IPS-NIHi11 (cell line): ENCODE measurements at regions not wholly inside any gene's neighbourhood (a gene's known extent, or its start where the extent isn't known, plus 50 kb on each side); places are given as distances from the start of the nearest gene placed in this dataset.
"Not testable (repeated sequence)": the region's sequence is repeated elsewhere in the genome, so short reads cannot be mapped to it uniquely, and the experiment has no call there.

Experiments used
- DNase-seq: peaks from one replicate; pipeline ENCODE4 v3.0.0; 2012; ENCODE audit warnings: mixed read lengths, low spot score

- no peak for DNase-seq
Observed at GRCh38 chr5:34447424-34447823, 208.7 kb upstream of the RAI14 start.

- no peak for DNase-seq
Observed at GRCh38 chr5:34449639-34450038, 206.5 kb upstream of the RAI14 start.

- no peak for DNase-seq
Observed at GRCh38 chr5:34450338-34450737, 205.8 kb upstream of the RAI14 start.

- peak; percentile 67 for DNase-seq
Observed at GRCh38 chr5:34452170-34452828, 203.8 kb upstream of the RAI14 start.

GRCh38 chr5:34455098-34455497 lies 201.0 kb upstream of the RAI14 start:
- DNase-seq: no peak

DNA sequence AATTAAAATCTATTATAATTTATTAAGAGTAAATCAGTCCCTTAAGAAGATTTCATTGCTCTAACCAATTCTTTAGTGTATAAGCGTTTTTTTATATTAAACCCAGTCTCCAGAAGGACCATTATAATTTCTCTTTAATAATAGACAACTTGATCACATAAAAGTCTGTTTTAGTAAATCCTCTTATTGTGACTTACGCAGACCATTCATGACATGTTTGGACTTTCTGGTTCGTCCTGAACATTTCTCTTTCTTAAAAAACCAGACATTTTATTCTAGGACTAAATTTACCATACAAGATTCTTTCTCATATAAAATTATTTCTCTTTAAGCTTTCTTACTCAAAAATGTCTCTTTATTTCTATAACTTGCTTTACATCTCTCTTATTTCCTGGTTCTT lies 196.2 kb upstream of the RAI14 start:
- DNase-seq: no peak

- no peak for DNase-seq
Observed at GRCh38 chr5:34460496-34460895, 195.6 kb upstream of the RAI14 start.

DNA sequence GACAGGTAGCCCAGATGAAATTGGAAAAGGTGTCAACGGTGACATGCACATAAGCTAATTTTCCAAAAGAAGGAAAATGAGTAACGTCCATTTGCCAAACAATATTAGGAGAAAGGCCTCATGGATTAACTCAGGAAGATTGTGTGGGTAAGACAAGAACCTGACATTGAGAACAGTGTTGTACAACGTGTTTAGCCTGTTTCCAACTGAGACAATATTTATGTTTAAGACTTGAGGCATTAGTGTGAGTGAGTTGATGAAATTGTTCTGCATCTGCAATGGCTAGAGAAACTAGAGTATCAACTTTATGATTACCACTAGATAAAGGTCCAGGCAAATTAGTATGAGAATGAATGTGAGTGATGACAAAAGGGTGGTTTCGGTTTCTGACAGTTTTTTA lies 191.3 kb upstream of the RAI14 start:
- DNase-seq: no peak

- DNase-seq: not testable (repeated sequence)
Observed at GRCh38 chr5:34465301-34465700, 190.8 kb upstream of the RAI14 start.

DNA sequence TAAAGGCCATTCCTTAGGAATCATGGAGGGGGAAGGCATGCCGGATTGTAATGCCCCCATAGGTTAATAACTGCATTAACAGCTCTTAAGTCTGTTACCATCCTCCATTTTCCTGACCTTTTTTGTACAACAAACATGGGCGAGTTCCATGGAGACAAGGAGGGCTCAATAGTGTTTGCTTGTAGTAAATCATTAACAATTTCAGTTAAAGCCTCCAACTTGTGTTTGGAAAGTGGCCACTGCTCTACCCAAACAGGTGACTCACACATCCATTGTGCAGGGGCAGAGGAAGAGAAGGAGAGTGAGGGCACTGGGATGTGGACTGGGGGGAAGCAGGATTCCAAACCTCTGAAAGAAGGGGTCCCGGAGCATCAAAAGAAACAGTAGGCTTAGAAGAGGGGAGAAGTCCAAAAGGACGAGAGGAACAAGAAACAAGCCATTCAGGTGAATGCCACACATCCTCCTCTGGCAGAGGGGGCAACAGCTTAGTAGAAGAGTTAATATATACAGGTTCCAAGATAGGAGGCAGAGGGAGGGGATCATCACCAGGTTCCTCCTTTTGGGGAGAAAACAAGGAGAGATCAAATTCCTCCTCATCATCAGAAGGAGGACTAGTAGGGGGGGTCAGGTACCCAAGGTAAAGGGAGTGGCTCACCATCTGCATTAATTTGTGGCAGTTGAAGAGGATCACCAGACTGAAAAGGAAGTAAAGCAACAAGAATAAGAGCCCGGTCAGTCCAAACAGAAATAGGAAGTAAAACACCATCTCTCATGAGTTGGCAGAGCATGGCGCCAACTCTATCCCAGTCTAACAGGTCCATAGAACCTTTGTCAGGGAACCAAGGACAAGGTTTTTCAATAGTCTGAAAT lies 189.4 kb upstream of the RAI14 start:
- not testable (repeated sequence) for DNase-seq

DNA sequence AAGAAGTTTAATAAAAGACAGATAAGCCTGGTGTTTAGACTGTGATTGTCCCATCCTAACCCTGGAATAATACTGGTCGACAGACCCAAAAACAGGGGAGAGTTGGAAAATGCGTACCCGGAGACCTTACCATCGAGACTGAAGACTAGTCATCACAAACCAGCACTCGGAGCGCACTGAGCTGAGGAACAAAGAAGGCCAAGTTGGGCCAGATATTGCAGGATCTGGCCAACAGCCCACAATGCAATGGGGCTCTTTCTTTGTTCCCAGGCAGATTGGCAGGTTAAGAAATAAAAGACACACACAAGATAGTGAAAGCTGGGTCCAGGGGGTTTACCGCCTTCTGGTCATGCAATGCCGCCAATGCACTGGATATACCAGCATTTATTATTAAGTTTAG lies 188.7 kb upstream of the RAI14 start:
- DNase-seq: no peak

DNA sequence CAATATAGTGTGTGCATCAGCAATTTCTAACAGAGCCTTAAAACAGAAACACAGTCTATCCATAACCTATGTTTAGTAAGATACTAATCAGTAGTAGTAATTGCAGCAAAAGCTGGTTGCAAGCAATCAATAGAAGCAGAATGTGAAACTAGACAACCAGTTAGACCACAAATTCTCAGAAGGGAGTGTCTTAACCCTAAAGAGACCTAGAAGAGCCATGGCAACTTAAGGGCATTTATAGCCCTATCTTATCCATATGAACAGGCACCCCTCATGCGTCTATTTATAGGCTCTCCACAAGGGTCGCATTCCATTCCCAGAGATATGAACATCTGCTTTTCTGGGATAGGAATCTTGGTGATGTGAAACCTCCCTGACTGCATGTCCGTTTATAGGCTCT lies 188.1 kb upstream of the RAI14 start:
- DNase-seq: not testable (repeated sequence)

DNA sequence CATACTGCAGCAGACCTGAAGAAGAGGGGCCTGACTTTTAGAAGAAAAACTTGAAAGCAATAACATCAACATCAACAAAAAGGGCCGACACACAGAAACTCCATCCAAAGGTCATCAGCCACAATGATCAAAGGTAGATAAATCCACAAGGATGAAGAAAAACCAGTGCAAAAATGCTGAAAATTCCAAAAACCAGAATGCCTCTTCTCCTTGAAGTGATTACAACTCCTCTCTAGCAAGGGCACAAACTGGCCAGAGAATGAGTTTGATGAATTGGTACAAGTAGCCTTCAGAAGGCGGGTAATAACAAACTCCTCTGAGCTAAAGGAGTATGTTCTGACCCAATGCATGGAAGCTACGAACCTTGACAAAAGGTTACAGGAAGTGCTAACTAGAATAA lies 186.2 kb upstream of the RAI14 start:
- no peak for DNase-seq

- DNase-seq: peak; percentile 71
Observed at GRCh38 chr5:34474573-34475021, 181.5 kb upstream of the RAI14 start.

DNA sequence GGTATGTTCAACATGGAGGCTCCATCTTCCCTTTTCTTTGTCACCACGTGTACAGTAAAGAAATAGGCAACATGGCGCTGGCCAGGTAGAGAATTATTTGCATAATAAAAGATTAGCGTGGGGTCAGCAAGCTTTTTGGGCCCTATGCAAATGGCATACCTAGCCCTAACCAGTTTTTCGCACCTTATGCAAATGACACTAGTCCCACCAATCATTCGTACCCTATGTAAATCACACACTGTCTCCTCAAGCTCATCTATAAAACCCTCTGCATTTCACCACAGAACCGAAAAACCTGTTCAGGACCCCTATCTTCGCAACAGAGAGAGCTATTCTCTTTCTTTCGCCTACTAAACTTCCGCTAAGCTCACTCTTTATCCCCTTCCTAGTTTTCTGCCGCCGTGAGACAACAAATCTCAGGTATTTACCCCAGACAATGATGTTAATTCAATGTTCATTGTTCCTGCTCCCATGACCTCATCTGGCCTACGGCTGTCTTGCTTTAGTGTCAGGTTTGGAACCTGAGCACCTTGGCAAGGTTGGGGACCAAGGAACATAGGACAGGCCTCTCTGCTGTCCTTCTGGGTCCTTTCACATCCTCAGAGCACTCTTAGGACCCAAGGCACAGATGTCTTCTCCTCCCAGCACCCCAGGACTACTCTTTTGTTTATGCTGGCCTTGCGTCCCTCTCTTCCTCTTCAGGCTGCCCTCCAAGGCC lies 180.7 kb upstream of the RAI14 start:
- no peak for DNase-seq

DNA sequence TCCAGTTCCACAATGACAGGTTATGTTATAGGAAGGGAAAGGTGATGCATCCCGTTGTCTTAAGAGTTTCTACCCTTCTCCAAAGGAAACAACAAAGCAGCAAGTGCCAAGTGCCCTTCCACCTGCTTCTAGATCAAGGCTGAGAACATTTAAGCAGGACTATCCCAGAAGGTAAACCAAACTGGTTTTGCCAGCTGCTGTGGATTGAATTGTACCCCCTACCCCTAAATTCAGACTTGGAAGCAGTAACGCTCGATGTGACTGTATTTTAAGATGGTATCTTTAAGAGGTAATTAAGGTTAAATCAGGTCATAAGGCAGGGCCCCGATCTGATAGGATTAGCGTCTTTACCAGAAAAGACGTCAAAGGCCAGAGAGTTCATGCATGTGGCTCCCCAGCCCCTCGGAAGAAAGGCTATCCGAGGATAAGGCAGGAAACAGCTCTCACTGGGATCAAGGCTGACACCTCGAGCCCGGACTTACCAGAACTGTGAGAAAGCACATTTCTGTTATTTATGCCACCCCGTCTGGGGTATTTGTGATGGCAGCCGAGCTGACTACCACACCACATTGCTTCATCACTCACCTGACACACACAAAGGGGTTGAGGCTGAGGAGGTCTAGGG lies 179.1 kb upstream of the RAI14 start:
- DNase-seq: no peak

GRCh38 chr5:34480810-34481528 lies 175.2 kb upstream of the RAI14 start:
- DNase-seq: no peak

GRCh38 chr5:34483442-34484033 lies 172.6 kb upstream of the RAI14 start:
- peak; percentile 65 for DNase-seq

GRCh38 chr5:34484216-34484920 lies 171.8 kb upstream of the RAI14 start:
- DNase-seq: no peak

DNA sequence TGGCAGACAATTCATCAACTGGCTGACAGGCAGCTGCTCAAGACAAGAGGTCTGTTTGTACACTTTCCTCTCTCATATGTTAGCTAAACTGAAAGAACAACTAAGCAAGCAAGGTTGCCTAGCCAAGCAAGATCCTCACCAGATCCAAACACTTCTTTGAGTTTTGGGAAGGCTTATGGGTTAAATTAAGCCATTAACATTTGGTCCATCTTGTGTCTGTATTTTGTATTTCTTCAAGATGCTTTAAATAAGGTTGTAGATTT lies 170.4 kb upstream of the RAI14 start:
- DNase-seq: no peak
